ENCODE measurements at regions not wholly inside any gene's neighbourhood (a gene's known extent, or its start where the extent isn't known, plus 50 kb on each side); places are given as distances from the start of the nearest gene placed in this dataset.
"Not testable (repeated sequence)": the region's sequence is repeated elsewhere in the genome, so short reads cannot be mapped to it uniquely, and the experiment has no call there.

- Histone ChIP-seq H3K4me1 (ENCODE audit: low read depth) (no peaks in the 10 kb centered on the region), H3K36me3 (ENCODE audit: low read depth) (no peaks in the 10 kb centered on the region), H3K4me3 (no peak overlapping the region), H3K9me3 (no peaks in the 10 kb centered on the region)
- intact Hi-C loops (cut with DNase I, micrococcal nuclease) = no loop called here
- DNase-seq = no peak
- TF ChIP-seq CTCF (IDR thresholded peaks at IDR 0.05) = no peak
- no peak for ATAC-seq
Measured at GRCh38 chr20:55322745-55323144, 682.6 kb downstream of the CBLN4 start.

DNA sequence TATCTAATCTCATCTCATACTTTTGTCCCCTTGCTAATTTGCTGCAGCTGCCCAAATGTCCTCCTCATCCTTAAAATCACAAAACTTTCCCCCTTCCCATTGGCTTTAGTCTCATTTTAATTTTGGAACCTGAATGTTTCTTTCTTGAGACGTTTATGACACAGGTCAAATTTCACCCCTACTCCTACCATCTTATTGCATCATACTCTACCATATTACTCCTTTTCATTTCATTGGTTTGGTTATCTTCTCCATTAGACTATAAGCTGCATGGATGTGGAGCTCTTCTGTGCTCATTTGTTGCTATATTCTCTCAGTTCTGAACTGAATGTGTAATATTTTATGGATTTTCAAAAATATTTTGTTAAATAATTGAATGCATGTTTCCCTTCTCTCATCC is 688.6 kb downstream of the CBLN4 start:
- ATAC-seq = no peak
- intact Hi-C loops (cut with DNase I, micrococcal nuclease) = no loop called here
- no peaks in the 10 kb centered on the region for H3K9me3 ChIP-seq

DNA sequence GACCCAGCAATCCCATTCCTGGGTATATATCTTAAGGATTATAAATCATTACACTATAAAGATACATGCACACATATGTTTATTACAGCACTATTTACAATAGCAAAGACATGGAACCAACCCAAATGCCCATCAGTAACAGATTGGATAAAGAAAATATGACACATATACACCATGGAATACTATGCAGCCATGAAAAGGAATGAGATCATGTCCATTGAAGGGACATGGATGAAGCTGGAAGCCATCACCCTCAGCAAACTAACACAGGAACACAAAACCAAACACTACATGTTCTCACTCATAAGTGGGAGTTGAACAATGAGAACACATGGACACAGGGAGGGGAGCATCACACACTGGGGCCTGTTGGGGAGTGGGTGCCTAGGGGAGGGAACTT is 694.5 kb downstream of the CBLN4 start:
- not testable (repeated sequence) for ATAC-seq

More for the DNA sequence above, 688.6 kb downstream of the CBLN4 start:
- H3K4me1 ChIP-seq (ENCODE audit: low read depth) = no peaks in the 10 kb centered on the region
- H3K4me3 ChIP-seq = no peak overlapping the region
- no peaks in the 10 kb centered on the region for H3K36me3 ChIP-seq (ENCODE audit: low read depth)
- DNase-seq = no peak
- TF ChIP-seq CTCF (IDR thresholded peaks at IDR 0.05) = no peak

GRCh38 chr20:55291261-55291660 is 714.1 kb downstream of the CBLN4 start:
- Histone ChIP-seq H3K36me3 (ENCODE audit: low read depth) (no peaks in the 10 kb centered on the region), H3K4me1 (ENCODE audit: low read depth) (no peaks in the 10 kb centered on the region), H3K4me3 (no peak overlapping the region), H3K9me3 (no peaks in the 10 kb centered on the region)
- intact Hi-C loops (cut with DNase I, micrococcal nuclease) = no loop called here
- DNase-seq (no peak), ATAC-seq (no peak)
- no peak for TF ChIP-seq CTCF (IDR thresholded peaks at IDR 0.05)

More for the DNA sequence above, 694.5 kb downstream of the CBLN4 start:
- intact Hi-C loops (cut with DNase I, micrococcal nuclease); DNase-seq; H3K4me3 ChIP-seq; H3K9me3 ChIP-seq; H3K4me1 ChIP-seq (ENCODE audit: low read depth); H3K36me3 ChIP-seq (ENCODE audit: low read depth): not testable (repeated sequence)

DNA sequence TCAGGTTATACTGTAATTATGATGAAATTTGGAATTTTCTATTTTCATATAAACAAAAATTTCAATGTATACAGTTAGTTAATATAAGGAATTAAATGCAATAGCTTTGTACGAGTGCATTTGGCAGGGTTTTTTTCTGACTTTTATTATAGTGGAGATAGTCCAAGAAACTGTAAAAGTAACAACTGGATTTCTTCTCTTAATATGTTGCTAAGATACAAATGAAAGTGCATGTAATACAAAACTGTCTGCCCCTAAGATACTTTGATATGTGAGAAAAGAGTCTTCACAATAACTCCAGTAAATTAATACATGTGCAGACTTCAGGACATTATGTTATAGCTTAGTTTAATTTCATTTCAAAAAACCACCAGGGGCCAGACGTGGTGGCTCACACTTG is 721.4 kb downstream of the CBLN4 start:
- intact Hi-C loops (cut with DNase I, micrococcal nuclease) = no loop called here
- no peak for TF ChIP-seq CTCF (IDR thresholded peaks at IDR 0.05)
- H3K36me3 ChIP-seq (ENCODE audit: low read depth) = no peaks in the 10 kb centered on the region
- no peak for DNase-seq
- no peak for ATAC-seq
- H3K4me3 ChIP-seq = no peak overlapping the region
- H3K9me3 ChIP-seq = no peaks in the 10 kb centered on the region
- no peaks in the 10 kb centered on the region for H3K4me1 ChIP-seq (ENCODE audit: low read depth)

GRCh38 chr20:55273149-55273548 is 732.2 kb downstream of the CBLN4 start:
- TF ChIP-seq CTCF (IDR thresholded peaks at IDR 0.05) = no peak
- H3K4me1 ChIP-seq (ENCODE audit: low read depth) = no peaks in the 10 kb centered on the region
- ATAC-seq (no peak), DNase-seq (no peak)
- no peak overlapping the region for H3K4me3 ChIP-seq
- intact Hi-C loops (cut with DNase I, micrococcal nuclease) = no loop called here
- no peaks in the 10 kb centered on the region for H3K9me3 ChIP-seq
- no peaks in the 10 kb centered on the region for H3K36me3 ChIP-seq (ENCODE audit: low read depth)

Measured in mucosa of descending colon (tissue), 3 donors.